CD14-positive monocyte (primary cell): ENCODE measurements at regions not wholly inside any gene's neighbourhood (a gene's known extent, or its start where the extent isn't known, plus 50 kb on each side); places are given as distances from the start of the nearest gene placed in this dataset.

Experiments used
- DNase-seq, 3 donors: peaks; one replicate each; pipeline ENCODE4 v3.0.0-alpha.2; 2011 to 2022
- H2AFZ ChIP-seq: 2 replicates; pipeline ENCODE4 v1.6.0; 2012; ENCODE audit warnings: mild to moderate bottlenecking, low read depth, low read length, inconsistent platforms; ENCODE audit not compliant: insufficient read depth, poor library complexity, severe bottlenecking
- H3K27ac ChIP-seq, 2 donors: 1 replicate in 1 of 2; 2 replicates in 1 of 2; pipeline ENCODE4 v1.5.1; 2012 to 2013; ENCODE audit warnings: low read length in 2 of 2, control low read depth in 1 of 2, inconsistent platforms in 1 of 2, low read depth in 1 of 2, mild to moderate bottlenecking in 1 of 2
- H3K27me3 ChIP-seq, 2 donors: one replicate each; pipeline versions ENCODE4 v1.6.0 to v1.6.1; 2011 to 2013; ENCODE audit warnings: low read length in 2 of 2; ENCODE audit not compliant: control insufficient read depth in 2 of 2, insufficient read depth in 2 of 2
- H3K36me3 ChIP-seq, 2 donors: replicated peaks in 1 of 2; 1 replicate in 1 of 2; 2 replicates in 1 of 2; pipeline versions ENCODE4 v1.5.1 to v1.6.1; 2012 to 2013; ENCODE audit warnings: low read length in 2 of 2, control low read depth in 1 of 2, inconsistent platforms in 1 of 2, mild to moderate bottlenecking in 1 of 2; ENCODE audit not compliant: insufficient read depth in 2 of 2, control insufficient read depth in 1 of 2
- H3K4me1 ChIP-seq, 2 donors: 1 replicate in 1 of 2; 2 replicates in 1 of 2; pipeline versions ENCODE4 v1.5.1 to v1.6.1; 2012 to 2013; ENCODE audit warnings: low read length in 2 of 2, control low read depth in 1 of 2, inconsistent platforms in 1 of 2, mild to moderate bottlenecking in 1 of 2, moderate library complexity in 1 of 2; ENCODE audit not compliant: insufficient read depth in 2 of 2, control insufficient read depth in 1 of 2
- H3K4me2 ChIP-seq: replicated peaks from 2 replicates; pipeline ENCODE3; 2012; ENCODE audit warnings: low read length, moderate library complexity, mild to moderate bottlenecking; ENCODE audit not compliant: poor library complexity, severe bottlenecking; ENCODE audit errors: extremely low read depth
- H3K4me3 ChIP-seq, 3 experiments: fragments of 200-600 bp in 1 of 3; sonication (generic) in 1 of 3; replicated peaks in 1 of 3; 1 replicate in 2 of 3; 2 replicates in 1 of 3; pipeline ENCODE4 v1.5.1; 2011 to 2013; ENCODE audit warnings: low read length in 3 of 3, mild to moderate bottlenecking in 3 of 3, control low read depth in 2 of 3, low read depth in 2 of 3, inconsistent platforms in 1 of 3, moderate library complexity in 1 of 3
- H3K79me2 ChIP-seq: 2 replicates; pipeline ENCODE4 v1.6.0; 2012; ENCODE audit warnings: mild to moderate bottlenecking, control low read depth, inconsistent platforms, low read length, moderate library complexity; ENCODE audit not compliant: insufficient read depth
- H3K9ac ChIP-seq: 2 replicates; pipeline ENCODE4 v1.6.0; 2017; ENCODE audit warnings: low read length, mild to moderate bottlenecking; ENCODE audit not compliant: insufficient read depth, poor library complexity, severe bottlenecking
- H3K9me3 ChIP-seq, 2 donors: replicated peaks in 1 of 2; 1 replicate in 1 of 2; 2 replicates in 1 of 2; pipeline versions ENCODE4 v1.5.1 to v1.6.1; 2012 to 2013; ENCODE audit warnings: low read length in 2 of 2, control low read depth in 1 of 2; ENCODE audit not compliant: control insufficient read depth in 1 of 2, insufficient read depth in 1 of 2
- H4K20me1 ChIP-seq: 2 replicates; pipeline ENCODE4 v1.6.0; 2012; ENCODE audit warnings: mild to moderate bottlenecking, low read length, control low read depth, moderate library complexity; ENCODE audit not compliant: insufficient read depth
- H3K27ac Mint-ChIP-seq, 7 donors: one replicate each; pipeline ENCODE4 v1.8.0; 2020; ENCODE audit warnings: mild to moderate bottlenecking in 7 of 7, mixed read lengths in 7 of 7, moderate library complexity in 6 of 7, inconsistent platforms in 2 of 7
- H3K27me3 Mint-ChIP-seq, 3 donors: one replicate each; pipeline ENCODE4 v1.8.0; 2021 to 2022; ENCODE audit warnings: low read depth in 3 of 3, mild to moderate bottlenecking in 3 of 3, mixed read lengths in 3 of 3, moderate library complexity in 3 of 3, inconsistent platforms in 1 of 3
- H3K36me3 Mint-ChIP-seq, 2 donors: one replicate each; pipeline ENCODE4 v1.8.0; 2020; ENCODE audit warnings: mixed read lengths in 2 of 2, inconsistent platforms in 1 of 2, mild to moderate bottlenecking in 1 of 2
- H3K4me1 Mint-ChIP-seq: one replicate; pipeline ENCODE4 v1.8.0; 2020; ENCODE audit warnings: mild to moderate bottlenecking, mixed read lengths
- H3K4me3 Mint-ChIP-seq, 2 donors: one replicate each; pipeline ENCODE4 v1.8.0; 2020; ENCODE audit warnings: mild to moderate bottlenecking in 2 of 2, mixed read lengths in 2 of 2, moderate library complexity in 1 of 2
- H3K9me3 Mint-ChIP-seq, 7 donors: one replicate each; pipeline ENCODE4 v1.8.0; 2020 to 2022; ENCODE audit warnings: mixed read lengths in 7 of 7, mild to moderate bottlenecking in 6 of 7, moderate library complexity in 6 of 7, inconsistent platforms in 2 of 7
- WGBS: methylation state at CpG from one replicate; pipeline ENCODE4 v1.1.5; 2013; ENCODE audit warnings: missing lambda C conversion rate; ENCODE audit not compliant: insufficient coverage; 5-methylcytosine and 5-hydroxymethylcytosine counted together
- intact Hi-C, 2 donors: fragments of 100-400 bp; cut with micrococcal nuclease; formaldehyde crosslinking; loops; one replicate each; pipeline versions ENCODE4 v1.15.0 to v1.15.1; 2023
- TF ChIP-seq, protein P1 (sequence below): fragments of 200-600 bp; IDR thresholded peaks from one replicate; pipeline ENCODE4 v1.8.0; 2022; ENCODE audit warnings: antibody characterized with exemption, mild to moderate bottlenecking

DNA sequence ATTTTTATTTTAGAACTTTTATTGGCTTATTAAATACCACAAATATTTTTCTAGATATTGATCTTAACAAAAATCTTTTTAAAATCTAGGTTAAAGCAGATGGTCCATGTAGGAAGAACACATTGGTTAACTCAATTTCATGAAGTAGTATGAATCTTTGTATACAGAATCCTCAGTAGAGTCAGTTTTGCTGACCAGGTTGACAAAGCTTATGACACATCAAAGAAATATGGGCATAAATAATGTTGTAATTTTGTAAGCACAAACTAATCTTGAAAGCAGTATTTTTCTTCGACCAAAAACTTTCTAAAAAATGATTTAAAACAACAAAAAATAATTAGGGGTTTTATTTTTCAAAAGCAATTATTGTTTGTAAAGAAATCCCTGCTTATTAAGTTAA is 479.3 kb upstream of the PCDH10 start:
- no peaks in the 10 kb centered on the region for H3K4me1 Mint-ChIP-seq
- no peak overlapping the region for H3K27ac ChIP-seq
- H3K4me3 ChIP-seq = no peak overlapping the region
- H3K9me3 ChIP-seq = no peaks in the 10 kb centered on the region
- no peaks in the 10 kb centered on the region for H3K79me2 ChIP-seq
- no peak overlapping the region for H3K4me3 Mint-ChIP-seq
- no peaks in the 10 kb centered on the region for H3K9me3 Mint-ChIP-seq
- intact Hi-C loops = no loop called here
- no peaks in the 10 kb centered on the region for H3K27me3 ChIP-seq
- no peak overlapping the region for H3K9ac ChIP-seq
- H3K36me3 Mint-ChIP-seq = no peaks in the 10 kb centered on the region
- peaks cover 0 to 4% (median 0%) of the 10 kb centered on the region in 3 donors for H3K27me3 Mint-ChIP-seq
- H3K27ac Mint-ChIP-seq = no peak overlapping the region
- no peak overlapping the region for H2AFZ ChIP-seq
- no CpG with 5 or more reads among the region's 1 CpG for WGBS
- no peak for DNase-seq
- H3K36me3 ChIP-seq = no peaks in the 10 kb centered on the region
- no peaks in the 10 kb centered on the region for H3K4me1 ChIP-seq
- H4K20me1 ChIP-seq = no peaks in the 10 kb centered on the region
- TF ChIP-seq, protein P1, sequence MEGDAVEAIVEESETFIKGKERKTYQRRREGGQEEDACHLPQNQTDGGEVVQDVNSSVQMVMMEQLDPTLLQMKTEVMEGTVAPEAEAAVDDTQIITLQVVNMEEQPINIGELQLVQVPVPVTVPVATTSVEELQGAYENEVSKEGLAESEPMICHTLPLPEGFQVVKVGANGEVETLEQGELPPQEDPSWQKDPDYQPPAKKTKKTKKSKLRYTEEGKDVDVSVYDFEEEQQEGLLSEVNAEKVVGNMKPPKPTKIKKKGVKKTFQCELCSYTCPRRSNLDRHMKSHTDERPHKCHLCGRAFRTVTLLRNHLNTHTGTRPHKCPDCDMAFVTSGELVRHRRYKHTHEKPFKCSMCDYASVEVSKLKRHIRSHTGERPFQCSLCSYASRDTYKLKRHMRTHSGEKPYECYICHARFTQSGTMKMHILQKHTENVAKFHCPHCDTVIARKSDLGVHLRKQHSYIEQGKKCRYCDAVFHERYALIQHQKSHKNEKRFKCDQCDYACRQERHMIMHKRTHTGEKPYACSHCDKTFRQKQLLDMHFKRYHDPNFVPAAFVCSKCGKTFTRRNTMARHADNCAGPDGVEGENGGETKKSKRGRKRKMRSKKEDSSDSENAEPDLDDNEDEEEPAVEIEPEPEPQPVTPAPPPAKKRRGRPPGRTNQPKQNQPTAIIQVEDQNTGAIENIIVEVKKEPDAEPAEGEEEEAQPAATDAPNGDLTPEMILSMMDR = no peak
- no peak overlapping the region for H3K4me2 ChIP-seq

DNA sequence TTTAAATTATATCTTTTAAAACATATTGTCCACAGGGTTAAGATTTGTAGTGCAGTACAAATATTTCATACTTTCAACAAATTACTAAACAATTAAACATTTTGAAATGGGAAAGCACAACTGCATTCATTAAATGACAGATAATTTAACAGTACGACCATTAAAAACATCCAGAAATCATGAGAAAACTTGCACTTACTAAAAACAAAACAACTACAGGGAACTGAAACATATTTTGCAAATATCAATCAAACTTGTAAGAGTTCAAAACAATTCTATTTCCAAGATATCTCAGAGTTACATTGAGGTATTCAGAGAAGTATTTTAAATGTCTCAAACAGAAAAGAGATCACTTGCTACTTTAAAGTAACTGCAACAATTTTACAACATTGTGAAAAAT is 478.5 kb upstream of the PCDH10 start:
- Histone ChIP-seq H3K36me3 (no peaks in the 10 kb centered on the region), H3K79me2 (no peaks in the 10 kb centered on the region), H3K4me1 (no peaks in the 10 kb centered on the region), H3K9ac (no peak overlapping the region), H2AFZ (no peak overlapping the region), H3K27me3 (no peaks in the 10 kb centered on the region), H3K4me3 (no peak overlapping the region), H3K4me2 (no peak overlapping the region), H3K27ac (no peak overlapping the region), H3K9me3 (no peaks in the 10 kb centered on the region), H4K20me1 (no peaks in the 10 kb centered on the region)
- intact Hi-C loops = no loop called here
- no peaks in the 10 kb centered on the region for H3K9me3 Mint-ChIP-seq
- no peaks in the 10 kb centered on the region for H3K4me1 Mint-ChIP-seq
- no peaks in the 10 kb centered on the region for H3K36me3 Mint-ChIP-seq
- TF ChIP-seq, protein P1 = no peak
- no peak overlapping the region for H3K4me3 Mint-ChIP-seq
- WGBS = 100% methylated on average over 1 of the region's 1 CpG
- H3K27ac Mint-ChIP-seq = no peak overlapping the region
- DNase-seq = no peak
- peaks cover 0 to 4% (median 0%) of the 10 kb centered on the region in 3 donors for H3K27me3 Mint-ChIP-seq
